NCI-H345 treated with DMSO at 0.1 percent for 48 hours (cell line): ENCODE measurements at regions not wholly inside any gene's neighbourhood (a gene's known extent, or its start where the extent isn't known, plus 50 kb on each side); places are given as distances from the start of the nearest gene placed in this dataset.

Experiments
- DNase-seq: peaks from one replicate; lab custom pipeline; 2025; ENCODE audit not compliant: unreplicated experiment; lab: John Stamatoyannopoulos, UW

DNA sequence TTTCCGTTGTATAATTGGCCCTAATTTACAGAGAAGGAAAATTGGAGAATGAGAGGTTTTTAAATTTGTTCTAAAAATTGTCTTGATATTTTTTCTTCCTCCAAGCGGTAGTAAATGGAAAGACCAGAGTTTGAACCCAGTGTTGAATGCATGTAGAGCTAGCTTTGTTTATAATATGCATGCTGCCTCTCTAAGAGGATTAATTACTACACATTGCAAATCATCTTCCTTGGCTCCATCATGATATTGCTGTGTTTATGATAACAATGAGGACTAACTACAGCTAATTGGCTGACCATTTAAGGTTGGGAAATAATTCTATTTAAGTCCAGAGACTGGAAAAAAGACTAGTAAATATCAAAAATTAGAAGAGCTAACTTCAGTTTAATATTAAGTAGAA, 338.5 kb downstream of the PLK2 start:
- DNase-seq: no peak

DNA sequence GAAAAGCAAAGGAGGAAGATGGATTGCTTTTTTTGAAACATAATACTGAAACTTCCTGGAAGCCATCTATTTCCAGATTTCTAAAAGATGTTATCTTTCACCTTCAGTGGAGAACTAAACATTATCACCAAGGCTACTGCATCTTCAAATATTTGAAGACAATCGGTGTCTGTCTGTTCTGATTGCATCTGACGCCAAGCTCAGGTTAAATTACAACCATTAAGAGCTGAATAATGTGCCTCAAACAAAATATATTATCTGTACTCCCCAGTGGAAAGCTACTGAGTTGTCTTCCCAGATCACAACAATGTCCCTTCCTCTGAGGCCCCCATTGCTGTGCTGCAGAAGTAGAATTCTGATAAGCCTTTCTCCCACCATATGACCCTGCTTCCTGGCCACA, 342.3 kb downstream of the PLK2 start:
- no peak for DNase-seq

DNA sequence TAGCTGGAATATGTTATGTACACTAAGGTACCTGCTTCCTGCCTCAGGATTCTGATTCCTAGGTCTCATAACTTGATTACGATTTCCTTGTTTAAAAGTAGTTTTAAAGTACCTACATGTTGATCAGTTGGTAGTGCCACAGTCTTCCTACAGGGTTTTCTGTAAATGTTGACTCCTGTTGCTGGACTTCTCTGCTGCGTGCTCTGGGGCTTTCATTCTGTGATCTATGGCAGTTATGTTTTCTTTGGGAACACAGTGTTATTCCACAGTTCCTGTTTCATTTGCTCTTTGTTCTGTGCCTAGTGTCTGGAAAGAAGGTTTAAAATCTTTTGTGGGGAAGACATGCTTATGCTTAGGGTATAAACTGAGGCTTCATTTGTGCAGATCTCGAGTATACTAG, 343.5 kb downstream of the PLK2 start:
- DNase-seq: no peak

DNA sequence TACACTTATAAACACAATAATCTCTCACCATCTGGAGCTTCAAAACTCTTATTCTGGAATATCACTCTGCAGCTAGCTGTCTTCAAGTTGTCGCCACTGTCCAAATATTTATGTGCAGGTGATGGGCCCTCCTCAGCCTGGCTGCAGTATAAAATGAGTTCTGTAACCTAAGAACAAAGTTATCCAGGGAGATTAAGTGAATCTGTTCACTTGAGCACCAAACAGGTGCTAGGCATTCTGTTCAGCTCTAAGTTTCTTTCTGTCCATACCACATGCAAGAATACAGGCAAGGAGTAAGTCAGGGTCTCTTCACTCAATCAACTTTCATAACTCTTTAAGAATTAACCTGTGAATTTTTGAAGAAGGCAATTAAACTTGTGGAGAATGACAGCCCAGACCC, 344.1 kb downstream of the PLK2 start:
- no peak for DNase-seq

DNA sequence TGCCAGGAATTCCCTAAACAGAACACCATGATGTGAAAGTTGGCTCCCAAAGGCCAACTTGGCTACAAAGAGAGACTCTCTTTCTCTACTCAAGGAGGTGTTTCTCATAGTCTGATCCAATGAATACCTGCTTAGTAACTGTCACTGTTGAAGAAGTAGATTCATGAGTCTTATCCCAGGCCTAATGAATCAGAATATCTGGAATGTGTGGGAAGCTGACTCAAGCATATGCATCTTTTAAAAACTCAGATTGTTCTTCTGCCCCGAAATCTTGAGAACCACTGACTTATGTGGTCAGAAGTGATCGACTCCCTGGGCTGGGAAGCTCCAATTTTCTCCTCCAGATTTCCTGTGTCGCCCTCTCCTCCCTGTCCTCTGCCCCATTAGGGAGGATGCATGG, 345.6 kb downstream of the PLK2 start:
- no peak for DNase-seq

DNA sequence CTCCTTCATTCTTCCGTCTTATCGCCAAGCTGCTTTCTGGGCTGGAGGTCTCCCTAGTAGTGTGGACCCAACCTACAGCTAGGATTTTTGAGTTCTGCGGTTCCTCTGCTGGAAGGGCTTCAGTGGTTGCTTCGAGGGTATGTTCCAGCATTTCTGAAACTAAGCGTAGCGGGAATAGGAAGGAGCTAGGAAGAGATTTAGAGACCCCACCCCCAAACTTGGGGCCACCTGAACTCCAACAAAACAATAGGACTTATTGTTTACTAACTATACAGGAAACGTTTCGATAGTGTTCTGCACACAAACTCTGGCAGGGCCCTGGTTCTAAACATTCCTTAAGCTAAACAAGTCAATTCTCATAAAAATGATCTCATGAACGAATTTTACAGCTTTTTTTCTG, 346.7 kb downstream of the PLK2 start:
- no peak for DNase-seq

DNA sequence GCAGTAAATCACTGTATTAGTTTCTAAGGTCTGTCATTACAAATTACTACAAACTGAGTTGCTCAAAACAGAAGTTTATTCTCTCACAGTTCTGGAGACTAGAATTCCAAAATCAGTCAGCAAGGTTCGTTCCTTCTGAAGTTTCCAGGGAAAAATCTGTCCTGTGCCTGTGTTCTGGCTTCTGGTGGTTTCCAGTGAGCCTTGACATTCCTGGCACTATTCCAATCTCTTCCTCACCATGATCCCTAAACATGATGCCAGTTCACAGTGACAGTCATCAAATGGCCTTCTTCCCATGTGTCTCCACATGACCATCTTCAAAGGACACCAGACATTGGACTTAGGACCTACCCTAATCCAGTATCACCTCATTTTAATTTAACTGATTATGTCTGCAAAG, 351.4 kb downstream of the PLK2 start:
- no peak for DNase-seq

DNA sequence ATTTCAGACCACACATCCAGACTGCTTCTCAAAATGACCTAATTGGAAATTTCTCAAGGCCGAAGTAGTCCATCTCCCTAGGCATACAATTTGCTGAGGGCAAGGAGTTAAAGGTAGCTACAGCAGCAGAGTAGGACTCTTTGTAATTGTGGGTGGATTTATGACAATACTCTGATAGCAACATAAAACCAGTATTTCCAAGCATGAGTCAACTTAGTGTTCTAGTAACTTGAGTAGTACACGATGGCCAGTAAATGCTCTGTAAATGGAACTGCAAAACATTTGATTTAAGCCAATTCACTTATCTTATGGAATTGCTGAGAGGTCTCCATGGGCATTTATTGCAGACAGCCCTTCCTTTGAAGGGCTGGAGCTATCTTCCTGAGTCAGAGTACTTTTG, 352.2 kb downstream of the PLK2 start:
- no peak for DNase-seq

DNA sequence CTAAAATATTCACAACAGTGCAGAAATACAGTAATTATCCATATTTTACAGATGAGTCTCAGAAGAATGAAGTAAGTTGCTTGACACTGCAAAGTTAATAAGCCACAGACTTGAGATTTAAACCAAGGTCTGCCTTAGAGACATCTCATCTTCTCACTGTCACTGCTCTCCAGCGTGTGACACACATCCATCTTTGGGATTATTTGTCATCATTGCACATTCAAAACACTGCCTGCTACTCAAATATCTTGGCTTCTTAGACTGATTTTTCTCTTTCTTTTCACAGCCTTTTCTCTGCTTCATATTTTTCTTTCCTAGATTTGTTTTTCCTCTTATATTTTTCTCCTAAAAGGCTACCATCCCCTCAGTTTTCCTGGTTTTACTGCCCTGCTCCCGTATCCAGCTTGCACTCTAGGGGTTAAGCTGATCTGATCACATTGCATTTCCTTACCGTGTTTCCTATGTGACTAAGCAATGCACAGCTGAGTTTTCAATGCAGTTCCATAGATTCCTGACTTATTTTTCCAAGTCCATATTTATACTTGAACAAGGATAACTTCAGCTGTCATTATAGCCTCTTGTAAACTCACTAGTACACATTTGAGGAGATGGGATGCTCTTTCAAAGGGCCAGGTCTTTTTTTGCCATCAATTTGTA, 353.0 kb downstream of the PLK2 start:
- no peak for DNase-seq

DNA sequence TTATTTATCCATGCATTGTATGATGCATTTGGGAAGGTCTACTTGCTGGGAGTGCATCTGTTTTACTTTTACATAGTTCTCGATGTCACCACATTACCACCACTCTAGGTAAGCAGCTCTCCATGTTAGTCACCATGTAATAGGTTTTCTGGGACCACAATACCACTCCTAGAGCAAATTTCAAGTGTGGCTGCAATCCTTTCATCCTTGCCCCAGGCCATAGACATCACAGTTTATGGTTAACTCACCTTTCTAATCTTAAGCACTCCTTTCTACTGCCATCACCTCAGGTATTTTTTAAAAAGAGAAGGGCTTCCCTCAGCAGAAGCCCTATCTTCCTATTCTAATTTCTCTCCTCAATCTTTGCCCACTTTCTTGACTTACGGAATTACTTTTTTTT, 354.1 kb downstream of the PLK2 start:
- no peak for DNase-seq

DNA sequence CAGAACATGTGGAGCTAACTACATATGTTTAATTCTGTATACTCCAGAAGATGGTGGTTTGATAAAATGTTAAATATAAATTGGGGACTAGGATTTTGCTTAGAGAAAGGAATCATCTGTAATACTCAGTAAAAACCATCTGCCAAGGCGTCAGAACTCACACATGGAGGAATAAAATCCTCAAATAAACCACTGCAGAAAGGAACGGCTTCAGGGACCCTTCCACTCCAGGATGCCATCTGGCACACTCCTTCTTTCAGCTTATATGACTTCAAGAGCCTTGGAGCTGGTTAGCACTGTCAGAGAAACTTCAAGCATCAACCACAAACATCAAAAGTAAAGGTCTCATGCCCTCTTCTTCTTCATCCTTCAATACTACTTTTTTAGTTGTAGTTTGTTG, 360.6 kb downstream of the PLK2 start:
- no peak for DNase-seq

DNA sequence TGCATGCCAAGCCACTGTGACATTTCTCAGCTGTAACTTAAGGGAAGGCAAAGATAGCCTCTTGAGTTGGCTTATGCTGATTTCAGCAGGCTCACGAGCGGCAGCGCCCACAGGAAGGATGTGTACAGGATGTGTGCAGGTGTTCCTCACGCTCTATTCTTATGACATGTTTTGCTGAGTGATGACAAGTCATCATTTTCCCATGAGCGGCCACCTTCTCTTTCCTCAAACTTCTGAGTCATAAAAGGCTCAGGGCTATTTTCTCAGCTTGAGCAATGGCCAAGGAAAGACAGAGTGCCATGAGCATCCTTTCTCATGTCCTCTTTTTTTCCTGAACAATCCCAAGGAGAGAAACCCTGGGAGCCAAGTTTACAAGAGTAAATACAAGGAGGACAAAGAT, 365.9 kb downstream of the PLK2 start:
- no peak for DNase-seq

DNA sequence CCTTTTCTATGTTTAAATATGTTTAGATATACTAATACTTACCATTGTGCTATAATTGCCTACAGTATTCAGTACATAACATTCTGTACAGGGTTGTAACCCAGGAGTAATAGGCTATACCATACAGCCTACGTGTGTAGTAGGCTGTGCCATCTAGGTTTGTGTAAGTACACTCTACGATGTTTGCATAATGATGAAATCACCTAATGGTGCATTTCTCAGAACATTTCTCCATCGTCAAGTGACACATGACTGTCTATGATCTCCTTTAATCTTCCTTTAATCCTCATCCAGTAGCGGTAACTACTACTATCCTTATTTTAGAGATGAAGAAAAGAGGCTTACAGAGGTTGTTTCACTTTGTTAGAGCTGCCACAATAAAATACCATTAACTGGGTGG, 369.2 kb downstream of the PLK2 start:
- no peak for DNase-seq

DNA sequence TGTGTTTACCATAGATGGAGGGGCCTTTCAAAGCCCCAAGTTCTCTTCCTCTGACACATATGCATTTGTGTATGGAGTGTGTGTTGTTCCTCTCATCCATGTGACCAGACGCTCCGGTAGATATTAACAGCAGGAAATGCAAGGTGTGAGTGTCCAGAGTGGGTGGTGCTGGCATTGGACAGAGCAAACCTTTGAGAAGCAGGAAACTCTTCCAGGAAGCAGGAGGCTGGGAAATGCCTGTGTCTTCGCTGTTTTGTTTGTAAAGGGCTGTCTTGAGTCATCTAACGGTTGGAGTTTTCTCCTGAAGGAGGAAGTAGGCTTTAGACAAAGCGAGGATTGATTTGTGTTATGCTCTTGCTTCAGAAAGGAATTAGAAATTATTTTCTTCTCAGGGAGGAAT, 370.9 kb downstream of the PLK2 start:
- no peak for DNase-seq

DNA sequence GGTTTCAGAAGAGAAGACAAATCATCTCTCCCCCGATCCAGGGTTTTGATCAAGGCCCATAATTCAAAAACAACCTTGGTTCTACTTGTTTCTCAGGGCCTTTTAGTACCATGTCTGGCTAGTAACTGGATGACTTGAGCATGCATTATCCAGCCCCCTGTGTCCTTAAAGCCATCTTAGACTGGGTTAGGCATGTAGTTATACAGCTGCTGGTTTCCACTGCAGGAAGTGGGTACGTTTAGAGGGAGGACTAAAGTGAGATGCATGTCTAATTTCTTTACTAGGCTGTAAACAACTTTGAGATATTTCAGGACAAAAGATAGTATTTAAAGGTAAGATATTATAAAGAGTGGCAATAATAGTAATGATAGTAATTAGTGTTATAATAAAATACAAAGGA, 372.0 kb downstream of the PLK2 start:
- DNase-seq: no peak

DNA sequence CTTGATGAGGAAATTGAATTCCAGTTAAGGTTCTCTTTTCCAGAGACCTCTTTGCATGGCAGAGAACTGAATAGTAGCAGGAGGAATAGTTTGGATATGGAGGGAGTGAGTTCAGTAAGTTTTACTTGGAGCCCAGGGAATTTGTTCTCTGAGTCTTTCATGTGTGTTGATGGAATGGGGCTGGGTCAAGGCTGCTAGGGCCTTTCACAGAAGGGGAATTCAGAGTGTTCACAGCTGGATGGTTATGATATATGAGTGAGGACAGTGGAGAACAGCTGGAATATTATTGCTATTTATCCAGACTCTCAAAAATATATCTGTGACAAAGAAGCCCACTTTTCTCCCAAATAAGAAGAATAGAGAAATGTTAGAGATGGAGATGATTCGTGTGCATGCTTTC, 372.8 kb downstream of the PLK2 start:
- DNase-seq: no peak

DNA sequence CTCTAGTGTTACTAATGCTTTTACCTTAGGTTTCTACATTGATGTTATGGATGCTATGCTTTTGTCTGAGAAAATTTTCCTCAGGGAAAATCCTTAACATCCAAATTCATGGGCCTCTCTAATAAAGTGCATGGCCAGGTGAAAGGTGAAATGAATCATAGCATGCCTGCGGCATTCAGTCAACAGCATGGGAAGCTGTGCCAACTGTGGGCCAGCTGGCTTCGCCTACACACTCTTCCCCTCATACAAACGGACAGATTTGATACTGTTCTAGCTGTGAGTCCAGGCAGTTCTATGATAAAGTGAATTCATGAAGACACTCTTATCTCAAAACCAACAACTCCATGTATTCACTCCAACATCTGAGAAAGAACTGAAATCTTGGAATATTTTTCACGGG, 374.1 kb downstream of the PLK2 start:
- no peak for DNase-seq

DNA sequence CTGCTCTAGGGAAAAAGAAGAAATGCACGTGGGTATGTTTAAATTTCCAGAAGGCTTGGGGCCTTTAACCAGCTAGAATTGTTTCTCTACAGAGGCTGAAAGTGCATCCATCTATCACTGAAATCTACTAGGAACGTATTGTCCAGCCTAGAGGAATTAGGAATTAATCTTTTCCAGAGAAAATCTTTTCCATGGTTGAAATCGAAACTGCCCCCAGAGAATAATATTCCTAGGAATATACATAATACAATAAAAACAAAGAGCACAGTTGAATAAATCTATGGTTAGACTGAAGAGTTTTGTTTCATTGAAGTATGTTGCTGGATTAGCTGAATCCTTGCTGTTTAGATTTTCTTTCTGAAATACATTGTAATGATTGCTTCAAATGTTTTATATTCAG, 378.5 kb downstream of the PLK2 start:
- DNase-seq: no peak

DNA sequence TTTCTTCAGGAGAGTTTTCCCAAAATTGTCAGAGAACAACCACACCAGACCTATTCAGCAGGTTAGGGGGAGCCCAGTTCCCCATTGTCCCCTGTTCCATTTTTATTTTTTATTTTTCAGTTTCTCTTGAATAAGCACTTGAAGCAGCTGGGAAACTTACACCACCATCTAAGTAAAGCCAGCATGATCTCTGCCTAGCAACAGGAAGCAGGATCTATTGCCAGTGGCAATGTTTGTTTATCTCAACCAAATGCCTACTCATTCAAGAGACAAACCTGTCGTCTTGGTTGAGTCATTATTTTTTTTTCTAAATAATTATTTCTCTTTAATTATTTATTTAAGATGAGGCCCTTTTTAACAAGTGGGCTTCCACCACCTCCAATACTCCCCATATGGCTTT, 379.3 kb downstream of the PLK2 start:
- DNase-seq: no peak

DNA sequence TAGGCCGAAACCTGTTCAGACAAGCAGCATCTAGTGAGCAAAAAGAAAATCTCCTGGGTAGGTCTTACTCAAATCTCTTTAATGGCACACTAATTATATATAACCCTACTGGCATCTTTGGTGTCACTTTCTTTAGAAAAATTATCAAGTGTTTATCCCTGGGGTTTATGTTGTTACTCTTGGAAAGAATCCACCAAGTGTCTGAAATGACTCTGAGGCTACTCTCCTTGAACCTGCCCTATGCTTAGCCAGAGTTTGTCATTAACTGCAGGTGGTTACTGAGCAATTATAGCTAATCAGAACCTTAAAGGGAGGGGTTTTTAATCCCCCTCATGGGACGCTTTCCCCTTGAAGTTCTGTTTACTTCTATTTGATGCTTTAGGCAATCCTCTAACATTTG, 381.9 kb downstream of the PLK2 start:
- no peak for DNase-seq

DNA sequence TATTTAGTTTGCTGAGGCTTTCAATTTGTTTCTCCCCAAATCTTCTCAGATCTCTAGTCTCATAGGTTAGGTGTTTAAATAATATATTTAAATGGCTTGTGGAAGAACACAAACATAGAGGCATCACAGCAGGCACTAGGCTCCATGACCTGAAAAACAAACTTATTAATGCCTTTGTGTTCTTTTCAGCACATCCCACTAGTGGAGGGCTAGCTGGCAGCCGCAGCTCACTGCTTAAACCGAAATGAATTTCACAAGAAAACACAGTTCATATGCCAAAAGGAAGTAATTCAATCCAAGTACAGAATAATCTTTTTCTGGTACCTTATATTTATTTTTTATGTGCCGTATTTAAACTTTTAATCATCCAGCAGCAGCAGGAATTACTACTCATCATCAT, 382.5 kb downstream of the PLK2 start:
- no peak for DNase-seq

DNA sequence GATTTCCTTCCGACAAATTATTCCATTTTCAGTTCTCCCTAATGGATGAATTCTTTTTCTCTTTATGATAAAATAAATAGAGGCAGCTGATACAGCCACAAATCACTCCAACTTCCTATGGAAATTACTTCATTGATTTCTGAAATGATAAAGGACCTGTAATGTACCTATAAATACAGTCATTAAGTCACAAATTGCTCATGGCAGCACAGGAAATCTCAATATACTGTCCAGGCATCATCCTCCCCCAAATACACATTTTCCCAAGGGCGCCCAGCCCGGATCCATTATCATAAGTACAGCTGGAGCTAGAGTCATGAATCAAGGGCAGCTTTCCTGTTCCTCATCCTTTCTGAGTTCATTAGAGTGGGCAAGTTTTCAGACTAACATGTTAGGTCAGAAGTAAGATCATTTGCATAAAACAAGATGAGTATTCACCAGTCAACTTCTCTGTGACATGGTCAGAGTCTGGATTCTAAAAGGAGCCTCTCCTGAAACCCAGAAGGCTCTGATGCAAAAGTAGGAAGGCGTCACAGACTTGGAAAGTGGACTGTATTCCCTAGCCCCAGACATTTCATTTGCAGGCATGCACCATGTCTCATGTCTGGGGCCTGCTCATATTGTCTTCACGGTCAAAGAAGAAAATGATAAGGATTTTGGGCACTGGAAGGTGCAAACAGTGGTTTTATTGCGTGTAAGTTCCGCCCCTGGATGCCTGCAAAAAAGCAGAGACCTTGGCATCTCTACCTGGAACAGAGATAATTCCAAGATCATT, 383.2 kb downstream of the PLK2 start:
- DNase-seq: no peak

DNA sequence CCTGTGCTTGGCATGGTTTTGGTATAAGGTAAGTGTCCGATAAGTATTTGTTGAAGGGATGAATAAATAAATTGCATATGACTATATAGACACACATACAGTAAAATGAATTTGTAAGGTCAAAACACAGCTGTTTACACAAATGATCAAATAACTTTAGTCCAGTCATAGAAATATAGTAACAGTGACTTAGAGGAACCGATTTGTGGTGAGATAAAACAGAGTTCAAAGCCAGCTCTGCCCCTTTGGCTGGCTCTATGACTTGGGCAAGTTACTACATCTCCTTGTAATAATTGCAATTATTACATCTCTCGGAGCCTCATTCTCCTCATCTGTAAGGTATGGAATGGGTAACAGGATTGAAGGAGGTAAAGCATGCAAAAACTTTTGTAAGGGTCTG, 384.0 kb downstream of the PLK2 start:
- DNase-seq: no peak
